K562 (cell line): ENCODE measurements at regions not wholly inside any gene's neighbourhood (a gene's known extent, or its start where the extent isn't known, plus 50 kb on each side); places are given as distances from the start of the nearest gene placed in this dataset.

Experiments
- ATAC-seq: fragments of 200-7000 bp; cut with Tn5 transposase; 3 replicates; pipeline ENCODE4 v1.9.1; 2020; ENCODE audit warnings: moderate library complexity
- BruUV-seq: library from RNA; stranded (reverse); fragments of 400-500 nt; replicated peaks from 2 replicates; lab custom pipeline; 2021; lab: Mats Ljungman, UMichigan
- CTCF ChIA-PET: fragments of 300-600 bp; formaldehyde crosslinking; extraction: SDS; loops from one replicate; lab custom pipeline; 2021; ENCODE audit warnings: low intra/inter-chr PET ratio; lab: Yijun Ruan, JAX
- POLR2A ChIA-PET: fragments of 300-600, 350-650 bp; sonication (Branson Sonifier 250); formaldehyde crosslinking; extraction: SDS; loops from one replicate; lab custom pipeline; 2021; ENCODE audit warnings: antibody characterized with exemption, inconsistent platforms; lab: Yijun Ruan, JAX
- DNase-seq, 4 experiments: peaks; one replicate each; pipeline versions ENCODE4 v3.0.0 to v3.0.0-alpha.2; 2011 to 2018; ENCODE audit warnings: low spot score in 3 of 4, mixed read lengths in 3 of 4; ENCODE audit errors: extremely low read depth in 1 of 4
- FAIRE-seq: peaks from 2 replicates; lab custom pipeline; 2011; peaks lifted over from hg19 to GRCh38; lab: Jason Lieb, UNC
- H2AFZ ChIP-seq: 2 replicates; pipeline ENCODE4 v1.6.0; 2011; ENCODE audit warnings: low read depth, low read length, control low read depth, inconsistent platforms
- H3K27ac ChIP-seq: fragments of 200-600 bp; 3 replicates; pipeline ENCODE4 v1.8.0; 2011; ENCODE audit warnings: low read depth, mild to moderate bottlenecking, control low read depth, inconsistent platforms, low read length, moderate library complexity, mixed read lengths; ENCODE audit errors: extremely low read depth
- H3K27me3 ChIP-seq, 2 experiments: fragments of 300-600 bp in 1 of 2; 2 replicates in 1 of 2; 3 replicates in 1 of 2; pipeline versions ENCODE4 v1.6.0 to v1.8.0; 2011; ENCODE audit warnings: inconsistent platforms in 2 of 2, low read length in 2 of 2, mild to moderate bottlenecking in 1 of 2, mixed read lengths in 1 of 2, moderate library complexity in 1 of 2; ENCODE audit not compliant: control insufficient read depth in 2 of 2, insufficient read depth in 2 of 2
- H3K36me3 ChIP-seq: fragments of 300-600 bp; 3 replicates; pipeline ENCODE4 v1.8.0; 2011; ENCODE audit warnings: mild to moderate bottlenecking, low read length, inconsistent platforms; ENCODE audit not compliant: control insufficient read depth, insufficient read depth
- H3K4me1 ChIP-seq, 2 experiments: fragments of 200-600 bp in 1 of 2; replicated peaks in 1 of 2; 2 replicates in 1 of 2; 3 replicates in 1 of 2; pipeline versions ENCODE4 v1.5.1 to v1.8.0; 2011; ENCODE audit warnings: inconsistent platforms in 2 of 2, low read length in 2 of 2, mild to moderate bottlenecking in 1 of 2, mixed read lengths in 1 of 2, moderate library complexity in 1 of 2; ENCODE audit not compliant: control insufficient read depth in 2 of 2, insufficient read depth in 2 of 2
- H3K4me2 ChIP-seq: 2 replicates; pipeline ENCODE4 v1.6.1; 2011; ENCODE audit warnings: low read length, control low read depth, inconsistent platforms, mixed read lengths; ENCODE audit not compliant: insufficient read depth
- H3K4me3 ChIP-seq: fragments of 200-600 bp; sonication (generic), shearing (Covaris generic); 2 replicates; pipeline ENCODE4 v1.5.1; 2016; ENCODE audit warnings: control low read depth, inconsistent platforms
- H3K79me2 ChIP-seq: fragments of 200-600 bp; 3 replicates; pipeline ENCODE4 v1.8.0; 2011; ENCODE audit warnings: low read length, inconsistent platforms; ENCODE audit not compliant: control insufficient read depth, insufficient read depth
- H3K9ac ChIP-seq, 2 experiments: 2 replicates each; pipeline versions ENCODE4 v1.6.0 to v1.6.1; 2011; ENCODE audit warnings: low read depth in 2 of 2, low read length in 2 of 2, control low read depth in 1 of 2, inconsistent platforms in 1 of 2, mild to moderate bottlenecking in 1 of 2, mixed read lengths in 1 of 2; ENCODE audit not compliant: insufficient read depth in 1 of 2
- H3K9me1 ChIP-seq: one replicate; pipeline ENCODE4 v1.6.0; 2011; ENCODE audit warnings: inconsistent platforms, mild to moderate bottlenecking, low read length, moderate library complexity; ENCODE audit not compliant: control insufficient read depth, insufficient read depth
- H3K9me3 ChIP-seq: replicated peaks from 2 replicates; pipeline ENCODE4 v1.5.1; 2011; ENCODE audit warnings: low read depth, low read length, inconsistent platforms; ENCODE audit not compliant: control insufficient read depth, insufficient read depth
- H4K20me1 ChIP-seq: replicated peaks from 2 replicates; pipeline ENCODE4 v1.6.1; 2011; ENCODE audit warnings: low read length, inconsistent platforms, mixed read lengths; ENCODE audit not compliant: control insufficient read depth, insufficient read depth
- CCAR2 ChIP-seq: fragments of 200-400 bp; formaldehyde crosslinking; IDR thresholded peaks from 2 replicates; pipeline ENCODE4 v1.6.1; 2017; ENCODE audit warnings: mild to moderate bottlenecking, low read depth, low read length
- ILF3 ChIP-seq: fragments of 450-650 bp; IDR thresholded peaks from 2 replicates; pipeline ENCODE4 v1.6.1; 2018; ENCODE audit warnings: antibody characterized with exemption, mild to moderate bottlenecking, moderate library complexity, borderline replicate concordance
- NR3C1 ChIP-seq: sonication (generic); formaldehyde crosslinking; IDR thresholded peaks from 2 replicates; pipeline ENCODE4 v1.8.1; 2022; ENCODE audit warnings: missing genetic modification reagents
- PHF8 ChIP-seq: fragments of 200-600 bp; sonication (generic); IDR thresholded peaks from 2 replicates; pipeline ENCODE4 v1.6.1; 2012; ENCODE audit warnings: mixed run types, mild to moderate bottlenecking, inconsistent platforms, low read length, moderate library complexity, borderline replicate concordance
- ZNF398 ChIP-seq: fragments of 250-450 bp; sonication (Bioruptor Pico); IDR thresholded peaks from 2 replicates; pipeline ENCODE4 v1.8.0; 2021; ENCODE audit warnings: moderate library complexity, mild to moderate bottlenecking, inconsistent platforms
- ZNF609 ChIP-seq: sonication (generic); formaldehyde crosslinking; IDR thresholded peaks from 2 replicates; pipeline ENCODE4 v1.8.1; 2023; ENCODE audit warnings: missing genetic modification reagents, mild to moderate bottlenecking, borderline replicate concordance
- WGBS: fragments of 100-300 bp; shearing (Covaris generic); methylation state at CpG from one replicate; pipeline ENCODE4 v1.1.6; 2016; ENCODE audit warnings: low coverage, mixed read lengths; ENCODE audit not compliant: insufficient coverage; ENCODE audit errors: missing lambda C conversion rate; 5-methylcytosine and 5-hydroxymethylcytosine counted together
- in situ Hi-C: fragments of 300-500 bp; cut with MboI; formaldehyde crosslinking; loops from 4 replicates; pipeline ENCODE4 v1.15.0; 2018; ENCODE audit warnings: inconsistent platforms, mixed read lengths
- intact Hi-C: fragments of 100-400 bp; cut with micrococcal nuclease; formaldehyde crosslinking; loops from 2 replicates; pipeline ENCODE4 v1.14.2; 2022
- TF ChIP-seq, protein P1 (sequence below): sonication (generic); formaldehyde crosslinking; IDR thresholded peaks from 2 replicates; pipeline ENCODE4 v1.9.0; 2022; ENCODE audit warnings: mild to moderate bottlenecking, missing genetic modification reagents
- TF ChIP-seq, protein P2 (sequence below): fragments of 450-650 bp; formaldehyde crosslinking; IDR thresholded peaks from 2 replicates; pipeline ENCODE4 v1.4.0; 2020; ENCODE audit warnings: mild to moderate bottlenecking, moderate library complexity
- TF ChIP-seq, protein P3 (sequence below), 2 experiments: fragments of 250-450 bp in 1 of 2; fragments of 450-650 bp in 1 of 2; sonication (Bioruptor Pico) in 1 of 2; IDR thresholded peaks; 2 replicates each; pipeline versions ENCODE4 v1.6.1 to v1.8.0; 2016 to 2021; ENCODE audit warnings: mild to moderate bottlenecking in 2 of 2, moderate library complexity in 2 of 2, missing compliant biosample characterization in 1 of 2, missing genetic modification characterization in 1 of 2
- TF ChIP-seq, protein P4 (sequence below): sonication (generic); IDR thresholded peaks from 2 replicates; pipeline ENCODE4 v1.6.1; 2016

GRCh38 chr6:56364827-56365339 lies 117.5 kb upstream of the COL21A1 start:
- 0% methylated on average over 2 of the region's 2 CpGs for WGBS
- POLR2A ChIA-PET: interaction anchor here (1.1 kb wide), 1 partner anchor 22 kb away, joined by 3 read pairs; no protein-coding TSS in a partner anchor
- BruUV-seq: no TSS peak
- TF ChIP-seq ILF3 (no peak), ZNF609 (CRISPR knock-in tag) (no peak), PHF8 (no peak), ZNF398 (no peak), NR3C1 (CRISPR knock-in tag) (no peak), CCAR2 (no peak)
- TF ChIP-seq, protein P1, sequence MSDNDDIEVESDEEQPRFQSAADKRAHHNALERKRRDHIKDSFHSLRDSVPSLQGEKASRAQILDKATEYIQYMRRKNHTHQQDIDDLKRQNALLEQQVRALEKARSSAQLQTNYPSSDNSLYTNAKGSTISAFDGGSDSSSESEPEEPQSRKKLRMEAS (CRISPR knock-in tag): no peak
- TF ChIP-seq, protein P2, sequence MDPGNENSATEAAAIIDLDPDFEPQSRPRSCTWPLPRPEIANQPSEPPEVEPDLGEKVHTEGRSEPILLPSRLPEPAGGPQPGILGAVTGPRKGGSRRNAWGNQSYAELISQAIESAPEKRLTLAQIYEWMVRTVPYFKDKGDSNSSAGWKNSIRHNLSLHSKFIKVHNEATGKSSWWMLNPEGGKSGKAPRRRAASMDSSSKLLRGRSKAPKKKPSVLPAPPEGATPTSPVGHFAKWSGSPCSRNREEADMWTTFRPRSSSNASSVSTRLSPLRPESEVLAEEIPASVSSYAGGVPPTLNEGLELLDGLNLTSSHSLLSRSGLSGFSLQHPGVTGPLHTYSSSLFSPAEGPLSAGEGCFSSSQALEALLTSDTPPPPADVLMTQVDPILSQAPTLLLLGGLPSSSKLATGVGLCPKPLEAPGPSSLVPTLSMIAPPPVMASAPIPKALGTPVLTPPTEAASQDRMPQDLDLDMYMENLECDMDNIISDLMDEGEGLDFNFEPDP: no peak
- TF ChIP-seq, protein P3, sequence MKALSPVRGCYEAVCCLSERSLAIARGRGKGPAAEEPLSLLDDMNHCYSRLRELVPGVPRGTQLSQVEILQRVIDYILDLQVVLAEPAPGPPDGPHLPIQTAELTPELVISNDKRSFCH (CRISPR knock-in tag; IDR thresholded peaks at IDR 0.05): no peak
- TF ChIP-seq, protein P3 (tag; IDR thresholded peaks at IDR 0.05): no peak
- TF ChIP-seq, protein P4, sequence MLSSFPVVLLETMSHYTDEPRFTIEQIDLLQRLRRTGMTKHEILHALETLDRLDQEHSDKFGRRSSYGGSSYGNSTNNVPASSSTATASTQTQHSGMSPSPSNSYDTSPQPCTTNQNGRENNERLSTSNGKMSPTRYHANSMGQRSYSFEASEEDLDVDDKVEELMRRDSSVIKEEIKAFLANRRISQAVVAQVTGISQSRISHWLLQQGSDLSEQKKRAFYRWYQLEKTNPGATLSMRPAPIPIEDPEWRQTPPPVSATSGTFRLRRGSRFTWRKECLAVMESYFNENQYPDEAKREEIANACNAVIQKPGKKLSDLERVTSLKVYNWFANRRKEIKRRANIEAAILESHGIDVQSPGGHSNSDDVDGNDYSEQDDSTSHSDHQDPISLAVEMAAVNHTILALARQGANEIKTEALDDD: no peak

More at GRCh38 chr6:56364827-56365339, 117.5 kb upstream of the COL21A1 start:
- CTCF ChIA-PET: no interaction called here
- Histone ChIP-seq H3K4me3 (no peak overlapping the region), H3K9me1 (no peaks in the 10 kb centered on the region), H3K4me1 (no peaks in the 10 kb centered on the region), H3K79me2 (no peaks in the 10 kb centered on the region), H3K4me2 (no peak overlapping the region), H2AFZ (no peak overlapping the region), H3K9ac (no peak overlapping the region), H4K20me1 (no peaks in the 10 kb centered on the region), H3K27ac (no peak overlapping the region), H3K9me3 (no peaks in the 10 kb centered on the region), H3K36me3 (no peaks in the 10 kb centered on the region), H3K27me3 (no peaks in the 10 kb centered on the region; a peak in 2 of 5 replicates)
- in situ Hi-C loops: loop anchor here (25.0 kb wide), 2 partner anchors 497 to 947 kb away; partner anchors contain the start of gene PRIM2
- DNase-seq (no peak), ATAC-seq (no peak), FAIRE-seq (no peak)
- intact Hi-C loops: loop anchor here (10.0 kb wide), 1 partner anchor 950 kb away; the partner anchor contains the start of gene PRIM2
